ENCODE measurements at regions not wholly inside any gene's neighbourhood (a gene's known extent, or its start where the extent isn't known, plus 50 kb on each side); places are given as distances from the start of the nearest gene placed in this dataset.

- H3K36me3 ChIP-seq, result no peaks in the 10 kb centered on the region
- no peak overlapping the region for H3K27ac ChIP-seq
- H3K27me3 ChIP-seq, result no peaks in the 10 kb centered on the region
- H3K4me1 ChIP-seq, result no peaks in the 10 kb centered on the region
- H3K9ac ChIP-seq (ENCODE audit: low read depth in 2 of 2, low read length in 2 of 2), result no peak overlapping the region
- no peak for DNase-seq
- TF ChIP-seq CTCF (IDR thresholded peaks at IDR 0.05), result no peak
- H3K9me3 ChIP-seq, result no peaks in the 10 kb centered on the region
- no peak overlapping the region for H3K4me3 ChIP-seq
- intact Hi-C loops (cut with DNase I), result no loop called here
Measured at GRCh38 chr17:14552306-14552705, 251.4 kb downstream of the HS3ST3B1 start.

DNA sequence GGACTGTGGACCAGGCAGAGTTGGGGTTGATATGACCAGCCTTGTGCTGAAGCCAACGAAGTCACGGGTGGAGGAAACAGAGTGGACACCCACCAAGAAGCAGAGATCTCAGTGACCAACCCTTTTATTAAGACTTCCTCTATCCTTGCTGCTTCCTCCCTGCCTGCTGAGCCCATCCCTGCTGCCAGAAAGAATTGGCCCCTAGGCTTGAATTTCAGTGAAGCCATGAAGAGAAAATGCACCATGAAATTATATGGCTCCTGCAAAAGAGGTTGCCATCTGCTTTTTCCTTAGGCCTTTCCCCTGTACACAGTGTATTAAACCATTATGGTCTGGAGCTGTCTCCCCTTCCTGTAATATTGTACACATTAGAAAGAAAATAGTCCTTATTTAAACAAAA lies 246.7 kb downstream of the HS3ST3B1 start:
- intact Hi-C loops (cut with DNase I), result no loop called here

DNA sequence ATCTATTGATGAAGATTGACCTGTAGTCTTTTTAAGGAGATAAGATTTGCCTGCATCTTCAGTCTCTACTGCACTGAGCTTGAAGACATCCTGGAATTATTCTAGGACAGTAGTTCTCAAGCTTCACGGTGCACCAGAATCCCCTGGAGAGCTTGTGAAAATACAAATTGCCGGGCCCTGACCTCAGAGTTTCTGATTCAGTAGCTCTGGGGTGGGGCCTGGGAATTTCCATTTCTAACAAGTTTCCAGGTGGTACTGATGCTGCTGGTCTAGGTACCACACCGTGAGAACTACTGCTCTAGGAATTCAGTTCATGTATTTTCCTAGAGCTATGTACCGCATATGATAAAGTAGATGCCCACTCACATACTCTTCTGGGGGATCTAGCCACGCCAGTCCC lies 246.1 kb downstream of the HS3ST3B1 start:
- no peaks in the 10 kb centered on the region for H3K4me1 ChIP-seq
- no peak for DNase-seq
- H3K9ac ChIP-seq (ENCODE audit: low read depth in 2 of 2, low read length in 2 of 2), result no peak overlapping the region
- H3K27me3 ChIP-seq, result no peaks in the 10 kb centered on the region
- no peaks in the 10 kb centered on the region for H3K36me3 ChIP-seq
- no peak overlapping the region for H3K27ac ChIP-seq
- intact Hi-C loops (cut with DNase I), result no loop called here
- H3K4me3 ChIP-seq, result no peak overlapping the region
- no peaks in the 10 kb centered on the region for H3K9me3 ChIP-seq
- no peak for TF ChIP-seq CTCF (IDR thresholded peaks at IDR 0.05)

More for the DNA sequence above, 246.7 kb downstream of the HS3ST3B1 start:
- Histone ChIP-seq H3K9me3 (no peaks in the 10 kb centered on the region), H3K9ac (ENCODE audit: low read depth in 2 of 2, low read length in 2 of 2) (no peak overlapping the region), H3K36me3 (no peaks in the 10 kb centered on the region), H3K27me3 (no peaks in the 10 kb centered on the region), H3K27ac (no peak overlapping the region), H3K4me1 (no peaks in the 10 kb centered on the region), H3K4me3 (no peak overlapping the region)
- DNase-seq, result no peak
- TF ChIP-seq CTCF (IDR thresholded peaks at IDR 0.05), result no peak

DNA sequence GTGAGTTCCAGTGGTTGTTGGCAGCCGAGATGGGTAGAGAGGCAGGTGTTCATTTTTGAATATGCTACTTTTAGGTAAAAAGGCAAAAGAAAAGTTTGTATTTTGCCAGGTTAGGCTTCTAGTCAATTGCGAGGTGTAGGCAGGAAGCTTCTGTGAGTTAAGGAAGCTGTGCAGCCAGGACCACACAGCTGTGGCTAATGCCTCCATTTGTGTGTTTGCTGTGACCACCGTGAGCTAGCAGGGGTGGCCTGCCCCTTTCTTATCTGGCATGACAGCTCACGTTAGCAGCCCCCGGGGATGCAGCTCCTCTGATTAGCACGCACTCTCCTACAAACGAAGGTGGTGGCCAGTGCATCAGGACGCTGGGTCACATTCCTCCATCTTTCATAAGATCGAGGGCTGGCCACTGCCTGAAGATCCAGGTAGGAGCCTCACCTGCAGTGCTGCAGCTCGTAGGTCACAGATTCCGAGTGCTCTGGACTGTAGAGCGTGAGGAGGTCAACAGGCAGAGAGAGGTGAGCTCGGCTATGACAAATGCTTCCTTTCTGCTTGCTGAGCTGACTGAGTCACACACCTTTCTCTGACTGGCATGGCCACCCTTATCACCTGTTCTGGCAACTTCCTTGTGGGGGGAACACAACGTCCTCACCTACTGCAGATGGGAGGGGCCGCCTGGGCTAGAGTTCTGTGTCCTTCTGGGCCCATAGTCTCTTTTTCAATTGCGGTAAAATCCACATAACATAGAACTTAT lies 244.4 kb downstream of the HS3ST3B1 start:
- no peak for DNase-seq
- Histone ChIP-seq H3K36me3 (no peaks in the 10 kb centered on the region), H3K27me3 (no peaks in the 10 kb centered on the region), H3K27ac (no peak overlapping the region), H3K4me1 (no peaks in the 10 kb centered on the region), H3K9me3 (no peaks in the 10 kb centered on the region), H3K9ac (ENCODE audit: low read depth in 2 of 2, low read length in 2 of 2) (no peak overlapping the region), H3K4me3 (no peak overlapping the region)
- intact Hi-C loops (cut with DNase I), result no loop called here
- TF ChIP-seq CTCF (IDR thresholded peaks at IDR 0.05), result no peak

DNA sequence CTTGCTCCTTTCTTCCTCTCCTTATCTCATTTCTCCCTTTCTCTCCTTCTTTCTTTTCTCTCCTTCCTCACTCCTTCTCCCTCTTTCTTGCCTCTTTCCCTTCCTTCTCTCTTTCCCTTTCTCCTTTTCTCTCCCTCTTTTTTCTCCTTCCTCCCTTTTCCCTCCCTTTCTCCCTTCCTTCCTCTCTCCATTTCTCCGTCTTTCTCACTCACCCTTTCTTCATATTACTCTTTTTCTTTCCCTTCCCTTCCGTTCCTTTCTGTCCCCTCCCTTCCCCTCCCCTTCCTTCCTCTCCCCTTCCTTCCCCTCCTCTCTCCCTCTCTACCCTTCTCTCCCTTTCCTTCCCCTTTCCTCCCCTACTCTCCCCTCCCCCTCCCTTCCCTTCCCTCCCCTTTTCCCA lies 240.8 kb downstream of the HS3ST3B1 start:
- Histone ChIP-seq H3K27ac (no peak overlapping the region), H3K4me1 (no peaks in the 10 kb centered on the region), H3K36me3 (no peaks in the 10 kb centered on the region), H3K9ac (ENCODE audit: low read depth in 2 of 2, low read length in 2 of 2) (no peak overlapping the region), H3K9me3 (no peaks in the 10 kb centered on the region), H3K4me3 (no peak overlapping the region), H3K27me3 (no peaks in the 10 kb centered on the region)
- DNase-seq, result no peak
- TF ChIP-seq CTCF (IDR thresholded peaks at IDR 0.05), result no peak
- intact Hi-C loops (cut with DNase I), result no loop called here

Data from colonic mucosa (tissue), 4 donors.